Neural cell (in vitro differentiated cells): ENCODE measurements at regions not wholly inside any gene's neighbourhood (a gene's known extent, or its start where the extent isn't known, plus 50 kb on each side); places are given as distances from the start of the nearest gene placed in this dataset.

Experiments used
- CTCF ChIP-seq: fragments of 450-650 bp; IDR thresholded peaks from 2 replicates; pipeline ENCODE4 v1.5.1; 2014; ENCODE audit warnings: antibody characterized with exemption, mild to moderate bottlenecking, moderate library complexity; ENCODE audit not compliant: poor library complexity, severe bottlenecking
- RAD21 ChIP-seq: fragments of 450-650 bp; conservative IDR thresholded peaks from 2 replicates; pipeline ENCODE4 v1.6.1; 2014; ENCODE audit warnings: antibody characterized with exemption, mild to moderate bottlenecking, moderate library complexity
- TF ChIP-seq, protein P1 (sequence below): IDR thresholded peaks from 2 replicates; pipeline ENCODE4 v1.6.1; 2012; ENCODE audit warnings: borderline replicate concordance

DNA sequence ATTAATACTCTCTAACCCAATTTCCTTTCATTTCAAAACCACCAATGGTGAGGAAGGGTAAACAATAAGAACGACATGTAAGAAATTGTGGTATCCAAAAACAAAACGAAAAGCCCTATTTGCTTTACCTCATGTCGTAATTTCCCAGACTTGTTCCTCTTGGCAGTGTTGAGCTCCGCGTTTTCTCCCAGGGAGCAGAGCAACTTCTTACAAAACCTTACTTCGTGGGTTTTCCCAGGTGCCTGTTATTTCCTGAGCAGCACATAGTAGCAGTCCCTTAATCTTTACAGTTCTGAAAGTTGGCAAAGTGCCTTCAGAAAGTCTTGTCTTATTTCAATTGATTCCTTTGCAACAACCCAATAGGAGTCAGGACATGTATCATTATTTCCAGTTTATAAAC lies 207.9 kb upstream of the MARCKS start:
- TF ChIP-seq CTCF = no peak
- TF ChIP-seq, protein P1, sequence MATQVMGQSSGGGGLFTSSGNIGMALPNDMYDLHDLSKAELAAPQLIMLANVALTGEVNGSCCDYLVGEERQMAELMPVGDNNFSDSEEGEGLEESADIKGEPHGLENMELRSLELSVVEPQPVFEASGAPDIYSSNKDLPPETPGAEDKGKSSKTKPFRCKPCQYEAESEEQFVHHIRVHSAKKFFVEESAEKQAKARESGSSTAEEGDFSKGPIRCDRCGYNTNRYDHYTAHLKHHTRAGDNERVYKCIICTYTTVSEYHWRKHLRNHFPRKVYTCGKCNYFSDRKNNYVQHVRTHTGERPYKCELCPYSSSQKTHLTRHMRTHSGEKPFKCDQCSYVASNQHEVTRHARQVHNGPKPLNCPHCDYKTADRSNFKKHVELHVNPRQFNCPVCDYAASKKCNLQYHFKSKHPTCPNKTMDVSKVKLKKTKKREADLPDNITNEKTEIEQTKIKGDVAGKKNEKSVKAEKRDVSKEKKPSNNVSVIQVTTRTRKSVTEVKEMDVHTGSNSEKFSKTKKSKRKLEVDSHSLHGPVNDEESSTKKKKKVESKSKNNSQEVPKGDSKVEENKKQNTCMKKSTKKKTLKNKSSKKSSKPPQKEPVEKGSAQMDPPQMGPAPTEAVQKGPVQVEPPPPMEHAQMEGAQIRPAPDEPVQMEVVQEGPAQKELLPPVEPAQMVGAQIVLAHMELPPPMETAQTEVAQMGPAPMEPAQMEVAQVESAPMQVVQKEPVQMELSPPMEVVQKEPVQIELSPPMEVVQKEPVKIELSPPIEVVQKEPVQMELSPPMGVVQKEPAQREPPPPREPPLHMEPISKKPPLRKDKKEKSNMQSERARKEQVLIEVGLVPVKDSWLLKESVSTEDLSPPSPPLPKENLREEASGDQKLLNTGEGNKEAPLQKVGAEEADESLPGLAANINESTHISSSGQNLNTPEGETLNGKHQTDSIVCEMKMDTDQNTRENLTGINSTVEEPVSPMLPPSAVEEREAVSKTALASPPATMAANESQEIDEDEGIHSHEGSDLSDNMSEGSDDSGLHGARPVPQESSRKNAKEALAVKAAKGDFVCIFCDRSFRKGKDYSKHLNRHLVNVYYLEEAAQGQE = no peak
- no peak for TF ChIP-seq RAD21
